Mammary epithelial cell (primary cell): ENCODE measurements at regions not wholly inside any gene's neighbourhood (a gene's known extent, or its start where the extent isn't known, plus 50 kb on each side); places are given as distances from the start of the nearest gene placed in this dataset.

ENCODE experiments used
- EZH2 ChIP-seq: IDR thresholded peaks from 2 replicates; pipeline ENCODE4 v1.6.1; 2012; ENCODE audit warnings: low read length, inconsistent platforms, borderline replicate concordance
- TF ChIP-seq, protein P1 (sequence below), 2 donors: IDR thresholded peaks in 1 of 2; conservative IDR thresholded peaks in 1 of 2; 2 replicates each; pipeline ENCODE4 v1.5.1; 2011 to 2012; ENCODE audit warnings: inconsistent platforms in 2 of 2, low read length in 2 of 2, mild to moderate bottlenecking in 2 of 2, control low read depth in 1 of 2, low read depth in 1 of 2; ENCODE audit not compliant: insufficient read depth in 1 of 2; ENCODE audit errors: extremely low read depth in 1 of 2

GRCh38 chr21:36208326-36209013, 51.8 kb downstream of the DOP1B start:
- TF ChIP-seq EZH2, result no peak
- TF ChIP-seq, protein P1, sequence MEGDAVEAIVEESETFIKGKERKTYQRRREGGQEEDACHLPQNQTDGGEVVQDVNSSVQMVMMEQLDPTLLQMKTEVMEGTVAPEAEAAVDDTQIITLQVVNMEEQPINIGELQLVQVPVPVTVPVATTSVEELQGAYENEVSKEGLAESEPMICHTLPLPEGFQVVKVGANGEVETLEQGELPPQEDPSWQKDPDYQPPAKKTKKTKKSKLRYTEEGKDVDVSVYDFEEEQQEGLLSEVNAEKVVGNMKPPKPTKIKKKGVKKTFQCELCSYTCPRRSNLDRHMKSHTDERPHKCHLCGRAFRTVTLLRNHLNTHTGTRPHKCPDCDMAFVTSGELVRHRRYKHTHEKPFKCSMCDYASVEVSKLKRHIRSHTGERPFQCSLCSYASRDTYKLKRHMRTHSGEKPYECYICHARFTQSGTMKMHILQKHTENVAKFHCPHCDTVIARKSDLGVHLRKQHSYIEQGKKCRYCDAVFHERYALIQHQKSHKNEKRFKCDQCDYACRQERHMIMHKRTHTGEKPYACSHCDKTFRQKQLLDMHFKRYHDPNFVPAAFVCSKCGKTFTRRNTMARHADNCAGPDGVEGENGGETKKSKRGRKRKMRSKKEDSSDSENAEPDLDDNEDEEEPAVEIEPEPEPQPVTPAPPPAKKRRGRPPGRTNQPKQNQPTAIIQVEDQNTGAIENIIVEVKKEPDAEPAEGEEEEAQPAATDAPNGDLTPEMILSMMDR (conservative IDR thresholded peaks at IDR 0.05 in 1 of 2, IDR thresholded peaks at IDR 0.05 in 1 of 2; ENCODE audit: extremely low read depth in 1 of 2, insufficient read depth in 1 of 2, low read depth in 1 of 2, low read length in 2 of 2), result no peak
